Stimulated activated CD4-positive, alpha-beta T cell treated with anti-CD3 and anti-CD28 coated beads, Interleukin-1b, Interleukin-23, amount 100 ng/mL, for 1 hour (primary cell): ENCODE measurements at regions not wholly inside any gene's neighbourhood (a gene's known extent, or its start where the extent isn't known, plus 50 kb on each side); places are given as distances from the start of the nearest gene placed in this dataset.

Experiments used
- DNase-seq, 2 donors: peaks; one replicate each; pipeline ENCODE4 v3.0.0-alpha.2; 2020; ENCODE audit warnings: low read depth in 2 of 2

DNA sequence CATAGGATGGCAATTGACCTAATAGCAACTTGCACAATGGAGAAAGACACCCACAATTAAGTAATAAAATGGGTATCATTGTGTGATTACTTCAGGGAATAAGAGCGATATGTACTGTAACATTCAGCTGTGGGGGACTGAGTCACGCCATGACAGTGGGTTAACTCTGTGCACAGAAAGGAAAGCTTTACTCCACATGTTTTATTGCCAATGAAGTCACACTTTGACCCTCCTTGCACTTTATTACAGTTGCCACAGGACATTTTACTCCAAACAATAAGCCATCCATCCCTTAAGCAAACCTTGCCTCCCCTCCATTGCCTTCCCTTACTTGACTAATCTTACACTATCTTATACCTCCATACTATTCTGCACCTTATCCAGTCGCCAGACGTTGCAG, 403.1 kb downstream of the VRK1 start:
- DNase-seq = no peak

DNA sequence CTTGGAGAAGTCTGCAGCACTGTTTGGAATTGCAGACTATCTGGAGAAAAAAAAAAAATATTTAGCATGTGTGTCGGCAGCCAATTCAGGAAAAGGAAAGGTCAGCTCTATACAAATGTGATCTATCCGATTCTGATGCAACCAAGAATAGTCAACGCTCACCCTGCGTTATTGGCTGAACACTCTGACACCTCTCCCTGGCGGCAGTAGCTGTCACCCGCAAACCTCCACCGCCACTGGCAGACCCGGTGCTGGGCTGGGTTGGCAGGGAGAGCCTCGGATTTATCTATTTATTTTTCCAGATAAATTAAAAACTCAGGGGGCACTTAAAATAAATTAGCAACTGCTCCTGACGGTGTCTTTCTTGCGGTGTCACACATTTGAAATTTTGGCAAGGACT, 409.7 kb downstream of the VRK1 start:
- DNase-seq = no peak

GRCh38 chr14:97210202-97210601, 413.0 kb downstream of the VRK1 start:
- no peak for DNase-seq

DNA sequence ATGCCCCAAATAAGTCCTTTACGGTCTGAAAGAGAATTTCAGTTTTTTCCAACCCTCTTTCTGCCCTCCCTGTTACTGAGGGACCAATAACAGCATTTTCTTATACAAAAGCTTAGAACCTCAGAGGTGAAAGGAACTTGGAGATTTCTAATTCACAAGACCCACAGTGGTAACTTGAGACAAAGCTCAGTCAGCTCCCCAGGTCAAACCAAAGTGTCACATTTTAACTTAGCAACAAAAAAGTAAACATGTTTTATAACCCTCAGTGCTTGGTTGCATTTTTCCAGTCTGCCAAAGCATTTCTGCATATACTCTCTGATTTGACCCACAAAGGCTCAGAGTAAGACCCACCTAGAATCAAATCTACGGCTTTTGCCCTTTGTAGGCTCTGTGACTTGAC, 415.2 kb downstream of the VRK1 start:
- DNase-seq = no peak

- DNase-seq = no peak
These were observed 416.5 kb downstream of the VRK1 start for GRCh38 chr14:97213720-97214119.

DNA sequence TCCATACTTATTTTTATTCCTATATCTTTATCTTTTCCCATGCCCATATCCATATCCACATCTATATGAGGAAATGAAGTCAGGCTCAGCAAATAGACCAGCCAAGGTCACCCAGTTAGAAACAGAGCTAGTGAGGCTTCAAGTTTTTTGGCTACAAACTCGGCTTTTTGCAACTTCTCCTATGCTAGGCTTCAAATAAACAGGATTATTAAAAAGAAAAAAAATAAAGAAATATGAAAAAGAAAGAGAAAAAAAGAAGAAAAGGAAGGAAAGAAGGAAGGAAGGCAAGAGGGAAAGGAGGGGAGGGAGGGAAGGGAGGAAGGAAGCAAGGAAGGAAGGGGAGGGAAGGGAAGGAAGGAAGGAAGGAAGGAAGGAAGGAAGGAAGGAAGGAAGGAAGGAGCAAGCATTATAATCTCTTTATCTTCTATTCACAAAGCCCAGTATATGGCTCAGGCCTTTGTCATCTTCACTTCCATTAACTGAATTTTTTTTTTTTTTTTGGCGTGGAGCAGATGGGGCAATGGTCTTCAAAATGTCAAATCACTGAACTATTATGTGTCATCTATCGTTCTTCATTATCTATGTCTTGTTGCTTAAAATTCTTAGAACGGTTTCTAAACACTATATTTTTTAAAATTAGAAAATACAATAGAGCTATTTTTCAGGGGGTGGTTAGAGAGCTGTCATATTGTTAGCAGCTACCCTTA, 418.2 kb downstream of the VRK1 start:
- no peak for DNase-seq

DNA sequence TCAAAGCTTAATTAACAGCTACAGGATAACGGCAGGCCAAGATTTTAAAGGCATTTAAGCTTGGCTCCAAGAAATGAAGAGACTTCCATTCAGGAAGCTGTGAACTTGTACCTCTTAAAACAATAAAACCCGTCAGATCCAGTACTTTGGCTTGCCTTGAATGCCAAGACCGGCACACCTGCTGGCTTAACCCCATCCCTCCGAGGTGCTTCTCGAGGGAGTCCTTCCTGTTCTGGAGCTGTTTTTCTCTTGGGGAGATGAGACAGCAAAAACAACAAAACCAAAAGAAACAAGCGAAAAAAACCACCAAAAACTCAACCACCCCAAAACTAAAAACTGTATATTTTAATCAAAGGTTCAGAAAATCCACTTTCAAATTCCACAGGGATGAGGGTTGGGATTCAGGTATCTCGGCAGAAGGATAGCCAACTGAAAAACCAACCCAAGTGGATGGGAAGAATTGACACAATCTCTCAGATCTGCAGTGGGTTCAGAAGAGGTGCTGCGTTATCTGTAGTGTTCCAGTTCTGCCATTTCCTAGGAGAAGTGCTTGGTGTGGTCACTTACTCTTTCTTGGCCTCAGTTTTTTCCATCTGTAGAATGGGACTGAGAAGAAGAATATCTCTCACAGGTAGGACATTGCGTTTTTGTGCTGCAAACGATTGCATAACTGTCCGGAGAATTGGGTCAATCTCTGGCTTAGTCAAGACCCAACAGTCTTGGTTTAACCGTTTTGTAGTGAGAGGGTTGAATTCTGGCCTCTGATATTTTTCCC, 420.1 kb downstream of the VRK1 start:
- DNase-seq = no peak

GRCh38 chr14:97218274-97218673, 421.1 kb downstream of the VRK1 start:
- DNase-seq = no peak

DNA sequence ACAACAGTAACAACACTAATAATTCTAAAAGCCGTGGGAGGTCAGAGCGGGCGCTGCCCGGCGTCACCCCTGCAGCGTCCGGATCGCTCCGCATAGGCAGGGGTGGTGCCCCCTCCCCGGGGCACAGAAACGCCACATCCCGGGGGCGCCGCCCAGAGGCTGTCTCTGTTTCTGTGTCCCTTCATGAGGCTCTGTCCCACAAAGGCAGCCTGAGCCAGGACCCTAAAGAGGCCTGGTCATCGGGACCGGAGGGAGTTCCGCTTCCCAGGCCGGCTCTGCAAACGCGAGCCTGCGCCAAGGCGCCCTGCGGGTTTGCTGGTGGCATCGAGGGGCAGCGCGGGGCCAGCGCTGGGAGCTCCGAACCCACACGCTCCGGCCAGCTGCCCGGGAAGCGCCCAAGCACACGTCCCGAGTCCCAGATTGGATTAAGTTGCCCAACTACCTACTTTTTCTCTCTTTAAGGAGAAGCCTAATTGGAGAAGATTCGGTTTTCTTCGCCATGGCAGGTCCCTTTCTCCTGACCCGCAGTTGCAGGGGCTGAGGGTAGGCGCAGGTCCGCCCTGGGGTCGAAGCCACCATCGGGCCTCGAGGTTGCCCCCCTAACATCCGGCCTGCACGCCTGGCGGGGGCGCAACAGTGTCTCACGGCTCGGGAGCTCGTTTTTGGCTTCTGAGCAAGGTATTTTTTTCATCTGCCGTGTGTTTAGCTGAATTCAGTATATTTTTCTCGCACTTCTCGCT, 421.7 kb downstream of the VRK1 start:
- DNase-seq = no peak

DNA sequence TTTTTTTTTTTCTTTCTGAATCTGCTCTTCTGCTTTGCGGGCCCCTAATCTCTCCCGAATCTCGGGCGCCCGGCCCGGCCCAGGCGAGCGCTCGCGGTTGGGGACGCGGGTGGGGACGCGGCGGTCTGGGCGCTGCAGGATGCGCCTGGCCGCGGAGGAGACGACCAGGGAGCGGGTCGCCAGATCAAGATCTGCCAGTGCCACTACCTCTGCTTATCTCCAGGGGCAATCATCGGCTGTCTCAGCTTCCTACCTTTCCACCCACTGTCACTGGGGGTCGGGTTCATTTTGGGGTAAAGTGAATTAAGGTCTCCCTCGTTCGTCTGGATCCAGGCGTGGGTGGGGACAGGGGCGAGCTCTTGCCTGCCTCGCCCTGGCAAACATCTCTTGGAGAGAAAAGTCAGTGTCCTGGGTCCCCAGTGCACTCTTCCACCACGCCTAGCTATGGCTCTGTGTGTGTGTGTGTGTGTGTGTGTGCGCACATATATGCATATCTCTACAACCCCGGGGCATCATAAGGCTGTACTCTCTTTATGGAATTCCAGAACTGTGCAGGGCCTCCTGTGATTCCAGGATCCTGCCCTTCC, 422.3 kb downstream of the VRK1 start:
- DNase-seq = no peak

DNA sequence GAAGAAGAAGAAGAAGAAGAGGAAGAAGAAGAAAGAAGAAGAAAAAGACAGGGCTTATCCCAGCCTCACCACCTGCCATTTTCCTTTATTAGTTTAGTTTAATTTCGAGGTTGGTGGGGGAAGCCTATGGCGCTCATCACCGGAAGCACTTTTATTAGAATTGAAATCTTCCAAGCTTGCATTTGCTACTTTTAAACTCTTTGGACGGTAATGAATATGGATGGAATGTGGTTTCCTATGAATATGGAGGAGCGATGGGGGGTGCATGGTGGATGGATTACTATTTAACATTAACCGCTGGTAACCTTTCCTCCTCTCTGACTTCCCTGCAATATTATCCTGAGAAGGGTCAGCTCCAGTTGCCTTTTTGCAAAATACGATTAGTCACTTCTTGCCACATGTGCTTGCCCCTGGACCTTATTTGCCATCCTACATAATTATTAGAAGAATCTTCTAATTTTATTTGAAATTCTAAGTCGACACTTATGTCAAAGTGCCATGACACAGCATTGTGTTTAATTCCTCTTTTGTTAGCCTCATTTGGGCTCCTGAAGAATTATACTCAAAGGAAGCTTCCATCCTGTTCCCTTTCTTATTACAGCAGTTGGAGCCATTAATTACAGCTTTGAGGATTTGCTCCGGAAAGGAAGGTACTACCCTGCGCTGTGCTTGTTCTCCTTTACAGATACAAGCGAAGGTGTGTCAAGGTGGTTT, 424.5 kb downstream of the VRK1 start:
- no peak for DNase-seq

- no peak for DNase-seq
These were observed 426.8 kb downstream of the VRK1 start for GRCh38 chr14:97224016-97224415.

DNA sequence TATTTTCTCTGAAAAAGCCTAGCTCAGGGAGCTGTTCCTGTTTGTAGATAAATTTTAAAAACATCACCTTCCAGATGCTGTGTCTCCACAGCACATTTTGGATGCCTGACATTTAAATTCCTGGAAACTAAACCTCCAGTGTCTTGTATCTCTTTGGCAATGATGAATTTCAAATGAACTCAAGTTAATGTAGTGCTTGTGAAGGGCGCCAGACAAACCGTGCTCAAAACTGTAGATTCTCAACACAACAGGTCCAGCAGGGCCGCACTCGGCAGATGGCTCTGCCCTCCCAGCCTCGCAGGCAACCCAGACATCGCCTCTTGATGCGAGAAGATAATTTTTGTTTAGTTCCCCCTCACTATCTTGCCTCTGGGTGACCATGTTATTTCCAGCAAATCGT, 432.9 kb downstream of the VRK1 start:
- no peak for DNase-seq

DNA sequence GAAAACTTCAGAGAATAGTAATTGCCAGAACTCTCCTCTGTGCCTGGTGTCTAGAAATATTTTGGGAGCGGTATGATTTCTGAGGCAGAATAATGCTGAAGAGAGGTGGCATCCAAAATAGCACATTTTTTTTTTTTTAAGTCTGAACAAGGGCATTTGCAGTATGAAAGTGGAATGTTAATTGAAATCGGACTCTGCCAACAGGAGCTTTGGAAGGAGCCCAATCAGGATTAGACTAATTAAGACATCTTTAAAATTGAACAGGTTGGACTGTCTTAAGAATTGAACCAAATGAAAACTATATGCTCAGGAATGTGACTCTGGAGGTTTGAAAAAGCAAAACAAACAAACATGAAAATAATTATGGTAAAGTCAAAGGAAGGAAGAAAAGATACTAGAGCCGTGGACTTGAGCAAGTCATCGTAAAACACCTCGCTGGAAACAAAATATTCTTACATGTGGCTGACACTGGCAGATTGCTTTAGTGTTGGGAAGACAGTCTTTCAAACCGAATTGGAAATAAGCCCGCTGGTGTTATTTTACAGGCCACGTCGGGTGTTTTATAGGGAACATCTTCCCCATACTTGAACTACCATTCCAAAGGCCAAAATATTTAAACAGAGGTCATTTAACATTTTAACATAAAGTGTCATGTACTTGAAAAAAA, 436.3 kb downstream of the VRK1 start:
- no peak for DNase-seq

GRCh38 chr14:97246648-97247047, 449.5 kb downstream of the VRK1 start:
- no peak for DNase-seq

DNA sequence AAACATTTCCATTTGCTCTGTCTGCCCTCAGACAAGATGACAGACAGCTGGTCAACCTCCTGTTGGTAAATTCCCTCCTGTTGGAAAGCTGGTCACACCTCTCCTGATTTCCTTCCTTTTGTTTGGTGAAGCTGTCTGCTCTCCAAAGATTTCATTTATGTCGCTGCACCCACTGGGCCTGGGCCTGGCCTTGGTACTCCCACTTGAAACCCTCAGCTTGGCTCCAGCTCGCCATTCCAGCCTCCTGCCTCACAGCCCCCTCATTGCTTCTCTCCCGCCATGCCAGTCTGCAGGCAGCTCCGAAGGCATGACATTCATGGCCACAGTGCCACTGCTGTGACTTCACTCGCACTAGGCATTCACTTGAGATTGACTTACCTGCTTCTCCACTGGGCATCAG, 451.8 kb downstream of the VRK1 start:
- no peak for DNase-seq

GRCh38 chr14:97250931-97251330, 453.7 kb downstream of the VRK1 start:
- DNase-seq = no peak

GRCh38 chr14:97251491-97252155, 454.4 kb downstream of the VRK1 start:
- no peak for DNase-seq

- DNase-seq = no peak
These were observed 456.6 kb downstream of the VRK1 start for GRCh38 chr14:97253756-97254155.

GRCh38 chr14:97262336-97262735, 465.2 kb downstream of the VRK1 start:
- DNase-seq = no peak
